ENCODE measurements at regions not wholly inside any gene's neighbourhood (a gene's known extent, or its start where the extent isn't known, plus 50 kb on each side); places are given as distances from the start of the nearest gene placed in this dataset.

GRCh38 chr9:14992081-14992480 lies 81.9 kb upstream of the FREM1 start:
- TF ChIP-seq USF1 (IDR thresholded peaks at IDR 0.05): no peak
- no peak for TF ChIP-seq EP300 (IDR thresholded peaks at IDR 0.05; ENCODE audit: borderline replicate concordance)
- TF ChIP-seq REST (IDR thresholded peaks at IDR 0.05; ENCODE audit: low read depth): no peak
- no peak for TF ChIP-seq YY1 (IDR thresholded peaks at IDR 0.05; ENCODE audit: low read depth)
- TF ChIP-seq MAX (IDR thresholded peaks at IDR 0.05): no peak
- TF ChIP-seq CEBPB (IDR thresholded peaks at IDR 0.05): no peak
- TF ChIP-seq TAF1 (IDR thresholded peaks at IDR 0.05; ENCODE audit: low read depth): no peak
- TF ChIP-seq RAD21 (IDR thresholded peaks at IDR 0.05; ENCODE audit: low read depth): no peak
- no peak for TF ChIP-seq EGR1 (IDR thresholded peaks at IDR 0.05)
- TF ChIP-seq NFIC (IDR thresholded peaks at IDR 0.05): no peak
- TF ChIP-seq FOXM1 (IDR thresholded peaks at IDR 0.05; ENCODE audit: borderline replicate concordance, low read depth): no peak

Measured in Ishikawa (cell line).